Activated CD8-positive, alpha-beta T cell treated with anti-CD3 and anti-CD28 coated beads for 36 hours (primary cell): ENCODE measurements at regions not wholly inside any gene's neighbourhood (a gene's known extent, or its start where the extent isn't known, plus 50 kb on each side); places are given as distances from the start of the nearest gene placed in this dataset.

Experiments
- ATAC-seq: fragments of 200-7000 bp; cut with Tn5 transposase; one replicate; pipeline ENCODE4 v1.10.0; 2021; ENCODE audit warnings: mild to moderate bottlenecking, moderate library complexity
- CTCF ChIA-PET: fragments of 350-600 bp; sonication (Branson Sonifier 250); formaldehyde crosslinking; loops from one replicate; lab custom pipeline; 2021; ENCODE audit warnings: antibody characterized with exemption; lab: Charles Lee
- POLR2A ChIA-PET: fragments of 350-600 bp; sonication (Branson Sonifier 250); formaldehyde crosslinking; loops from one replicate; lab custom pipeline; 2021; ENCODE audit warnings: antibody characterized with exemption; lab: Charles Lee
- DNase-seq: peaks from one replicate; pipeline ENCODE4 v3.0.0-alpha.2; 2020
- H3K27ac Mint-ChIP-seq: one replicate; pipeline ENCODE4 v1.8.0; 2021; ENCODE audit warnings: mild to moderate bottlenecking, mixed read lengths
- H3K27me3 Mint-ChIP-seq: one replicate; pipeline ENCODE4 v1.8.0; 2021; ENCODE audit warnings: mixed read lengths
- H3K36me3 Mint-ChIP-seq: one replicate; pipeline ENCODE4 v1.8.0; 2021; ENCODE audit warnings: low read depth, mixed read lengths
- H3K4me1 Mint-ChIP-seq: one replicate; pipeline ENCODE4 v1.8.0; 2021; ENCODE audit warnings: low read depth, mixed read lengths
- H3K4me3 Mint-ChIP-seq: one replicate; pipeline ENCODE4 v1.8.0; 2021; ENCODE audit warnings: mild to moderate bottlenecking, moderate library complexity, mixed read lengths
- H3K9me3 Mint-ChIP-seq: one replicate; pipeline ENCODE4 v1.8.0; 2021; ENCODE audit warnings: mixed read lengths
- CTCF ChIP-seq: fragments of 200-600 bp; IDR thresholded peaks from one replicate; pipeline ENCODE4 v1.8.0; 2022; ENCODE audit warnings: antibody characterized with exemption, mild to moderate bottlenecking
- intact Hi-C: fragments of 100-400 bp; cut with micrococcal nuclease; formaldehyde crosslinking; loops from one replicate; pipeline ENCODE4 v1.10.0; 2022

GRCh38 chr2:150190546-150190945 lies 296.9 kb downstream of the RND3 start:
- no peaks in the 10 kb centered on the region for H3K36me3 Mint-ChIP-seq
- DNase-seq (no peak), ATAC-seq (no peak)
- no peak overlapping the region for H3K27ac Mint-ChIP-seq
- TF ChIP-seq CTCF = no peak
- no peaks in the 10 kb centered on the region for H3K4me1 Mint-ChIP-seq
- peaks cover 3% of the 10 kb centered on the region for H3K9me3 Mint-ChIP-seq
- ChIA-PET CTCF (no interaction called here), POLR2A (no interaction called here)
- H3K27me3 Mint-ChIP-seq = no peaks in the 10 kb centered on the region
- intact Hi-C loops = no loop called here
- H3K4me3 Mint-ChIP-seq = no peak overlapping the region

- Mint-ChIP-seq H3K9me3 (peaks cover 3% of the 10 kb centered on the region), H3K27ac (no peak overlapping the region), H3K4me1 (no peaks in the 10 kb centered on the region), H3K36me3 (no peaks in the 10 kb centered on the region), H3K4me3 (no peak overlapping the region), H3K27me3 (no peaks in the 10 kb centered on the region)
- POLR2A ChIA-PET = no interaction called here
- DNase-seq (no peak), ATAC-seq (no peak)
- intact Hi-C loops = no loop called here
- no peak for TF ChIP-seq CTCF
- CTCF ChIA-PET = interaction anchor here (1.0 kb wide), 1 partner anchor 71 kb away, joined by 3 read pairs; no protein-coding TSS in a partner anchor
Measured at GRCh38 chr2:150188800-150189199, 298.7 kb downstream of the RND3 start.

GRCh38 chr2:150188177-150188576 lies 299.3 kb downstream of the RND3 start:
- Mint-ChIP-seq H3K4me1 (no peaks in the 10 kb centered on the region), H3K27me3 (no peaks in the 10 kb centered on the region), H3K36me3 (no peaks in the 10 kb centered on the region), H3K27ac (no peak overlapping the region), H3K9me3 (peaks cover 3% of the 10 kb centered on the region), H3K4me3 (no peak overlapping the region)
- intact Hi-C loops = no loop called here
- ChIA-PET CTCF (interaction anchor here (1.0 kb wide), 1 partner anchor 70 kb away, joined by 3 read pairs; no protein-coding TSS in a partner anchor), POLR2A (no interaction called here)
- no peak for DNase-seq
- TF ChIP-seq CTCF = no peak
- ATAC-seq = no peak

GRCh38 chr2:150182566-150183235 lies 304.8 kb downstream of the RND3 start:
- Mint-ChIP-seq H3K4me1 (no peaks in the 10 kb centered on the region), H3K27me3 (no peaks in the 10 kb centered on the region), H3K4me3 (no peak overlapping the region), H3K27ac (no peak overlapping the region), H3K36me3 (no peaks in the 10 kb centered on the region), H3K9me3 (peaks cover 10% of the 10 kb centered on the region)
- DNase-seq (no peak), ATAC-seq (no peak)
- ChIA-PET POLR2A (no interaction called here), CTCF (no interaction called here)
- intact Hi-C loops = no loop called here
- no peak for TF ChIP-seq CTCF

- no peak for TF ChIP-seq CTCF
- ChIA-PET CTCF (no interaction called here), POLR2A (no interaction called here)
- Mint-ChIP-seq H3K36me3 (no peaks in the 10 kb centered on the region), H3K4me3 (no peak overlapping the region), H3K9me3 (peaks cover 7% of the 10 kb centered on the region), H3K27me3 (no peaks in the 10 kb centered on the region), H3K4me1 (no peaks in the 10 kb centered on the region), H3K27ac (no peak overlapping the region)
- no peak for DNase-seq
- intact Hi-C loops = no loop called here
- ATAC-seq = no peak
Measured at GRCh38 chr2:150178591-150178990, 308.9 kb downstream of the RND3 start.
